Fibroblast of lung (primary cell): ENCODE measurements at regions not wholly inside any gene's neighbourhood (a gene's known extent, or its start where the extent isn't known, plus 50 kb on each side); places are given as distances from the start of the nearest gene placed in this dataset.

Experiments
- DNase-seq, 2 donors: peaks; one replicate each; pipeline versions ENCODE4 v3.0.0 to v3.0.0-alpha.2; 2010; ENCODE audit warnings: low read depth in 2 of 2
- H2AFZ ChIP-seq: 2 replicates; pipeline ENCODE4 v1.5.1; 2012; ENCODE audit warnings: low read length, control low read depth, inconsistent platforms
- H3K27ac ChIP-seq: 2 replicates; pipeline ENCODE4 v1.5.1; 2011; ENCODE audit warnings: low read length, control low read depth; ENCODE audit not compliant: insufficient read depth
- H3K27me3 ChIP-seq: 2 replicates; pipeline ENCODE4 v1.5.1; 2011; ENCODE audit warnings: mild to moderate bottlenecking, low read length; ENCODE audit not compliant: control insufficient read depth, insufficient read depth
- H3K36me3 ChIP-seq: 2 replicates; pipeline ENCODE4 v1.5.1; 2011; ENCODE audit warnings: low read length; ENCODE audit not compliant: control insufficient read depth, insufficient read depth
- H3K4me1 ChIP-seq: 2 replicates; pipeline ENCODE4 v1.5.1; 2011; ENCODE audit warnings: low read length; ENCODE audit not compliant: control insufficient read depth, insufficient read depth; ENCODE audit errors: extremely low read depth
- H3K4me2 ChIP-seq: 2 replicates; pipeline ENCODE4 v1.5.1; 2011; ENCODE audit warnings: low read length, control low read depth; ENCODE audit not compliant: insufficient read depth; ENCODE audit errors: extremely low read depth
- H3K4me3 ChIP-seq, 4 experiments: fragments of 200-600 bp in 1 of 4; sonication (generic) in 1 of 4; replicated peaks in 1 of 4; 2 replicates each; pipeline ENCODE4 v1.5.1; 2011 to 2016; ENCODE audit warnings: low read length in 4 of 4, low read depth in 3 of 4, mild to moderate bottlenecking in 3 of 4, control low read depth in 2 of 4, inconsistent platforms in 1 of 4, mixed read lengths in 1 of 4; ENCODE audit not compliant: insufficient read depth in 1 of 4; ENCODE audit errors: control extremely low read depth in 1 of 4
- H3K79me2 ChIP-seq: 2 replicates; pipeline ENCODE4 v1.5.1; 2012; ENCODE audit warnings: mild to moderate bottlenecking, low read length, inconsistent platforms; ENCODE audit not compliant: control insufficient read depth, insufficient read depth
- H3K9ac ChIP-seq: 2 replicates; pipeline ENCODE4 v1.5.1; 2011; ENCODE audit warnings: mild to moderate bottlenecking, low read length, control low read depth; ENCODE audit not compliant: insufficient read depth
- H3K9me3 ChIP-seq: 2 replicates; pipeline ENCODE4 v1.5.1; 2012; ENCODE audit warnings: low read depth, low read length; ENCODE audit not compliant: control insufficient read depth, insufficient read depth
- H4K20me1 ChIP-seq: 2 replicates; pipeline ENCODE4 v1.5.1; 2011; ENCODE audit warnings: low read length; ENCODE audit not compliant: control insufficient read depth, insufficient read depth; ENCODE audit errors: extremely low read depth
- CTCF ChIP-seq, 2 donors: IDR thresholded peaks in 1 of 2; conservative IDR thresholded peaks in 1 of 2; 1 replicate in 1 of 2; 2 replicates in 1 of 2; pipeline ENCODE4 v1.5.1; 2011 to 2012; ENCODE audit warnings: low read length in 2 of 2, control low read depth in 1 of 2, inconsistent platforms in 1 of 2, low read depth in 1 of 2, mild to moderate bottlenecking in 1 of 2
- EZH2 ChIP-seq: IDR thresholded peaks from 2 replicates; pipeline ENCODE4 v1.5.1; 2012; ENCODE audit warnings: low read length, control low read depth, mild to moderate bottlenecking; ENCODE audit errors: missing control alignments

- Histone ChIP-seq H3K27me3 (no peaks in the 10 kb centered on the region), H3K4me2 (peak overlapping the region; percentile 20), H3K9ac (no peak overlapping the region), H3K4me3 (no peak overlapping the region), H3K4me1 (peaks cover 2% of the 10 kb centered on the region), H2AFZ (no peak overlapping the region), H4K20me1 (no peaks in the 10 kb centered on the region), H3K36me3 (no peaks in the 10 kb centered on the region), H3K9me3 (no peaks in the 10 kb centered on the region), H3K27ac (no peak overlapping the region), H3K79me2 (no peaks in the 10 kb centered on the region)
- TF ChIP-seq EZH2: no peak
- no peak for TF ChIP-seq CTCF (conservative IDR thresholded peaks at IDR 0.05 in 1 of 2, IDR thresholded peaks at IDR 0.05 in 1 of 2; ENCODE audit: low read depth in 1 of 2, low read length in 2 of 2)
- DNase-seq: peak in 1 of 2 donors; percentile 92
Measured at GRCh38 chr11:109034339-109034696, 369.4 kb downstream of the DDX10 start.

GRCh38 chr11:109035284-109035683 is 370.4 kb downstream of the DDX10 start:
- Histone ChIP-seq H3K4me1 (peaks cover 2% of the 10 kb centered on the region), H2AFZ (no peak overlapping the region), H3K4me3 (no peak overlapping the region), H3K79me2 (no peaks in the 10 kb centered on the region), H3K27ac (no peak overlapping the region), H3K36me3 (no peaks in the 10 kb centered on the region), H3K4me2 (no peak overlapping the region), H3K9ac (no peak overlapping the region), H3K9me3 (no peaks in the 10 kb centered on the region), H3K27me3 (no peaks in the 10 kb centered on the region), H4K20me1 (no peaks in the 10 kb centered on the region)
- peak in 1 of 2 donors; percentile 24 for DNase-seq
- TF ChIP-seq EZH2 (no peak), CTCF (conservative IDR thresholded peaks at IDR 0.05 in 1 of 2, IDR thresholded peaks at IDR 0.05 in 1 of 2; ENCODE audit: low read depth in 1 of 2, low read length in 2 of 2) (no peak)

- Histone ChIP-seq H3K4me1 (peaks cover 2% of the 10 kb centered on the region), H3K9ac (no peak overlapping the region), H4K20me1 (no peaks in the 10 kb centered on the region), H3K9me3 (no peaks in the 10 kb centered on the region), H3K4me3 (no peak overlapping the region), H3K36me3 (no peaks in the 10 kb centered on the region), H3K79me2 (no peaks in the 10 kb centered on the region), H3K27me3 (no peaks in the 10 kb centered on the region), H2AFZ (no peak overlapping the region), H3K4me2 (no peak overlapping the region), H3K27ac (no peak overlapping the region)
- no peak for TF ChIP-seq EZH2
- no peak for TF ChIP-seq CTCF (conservative IDR thresholded peaks at IDR 0.05 in 1 of 2, IDR thresholded peaks at IDR 0.05 in 1 of 2; ENCODE audit: low read depth in 1 of 2, low read length in 2 of 2)
- DNase-seq: peak in 1 of 2 donors; percentile 22
Measured at GRCh38 chr11:109036011-109036410, 371.1 kb downstream of the DDX10 start.
